LNCAP (cell line): ENCODE measurements at regions not wholly inside any gene's neighbourhood (a gene's known extent, or its start where the extent isn't known, plus 50 kb on each side); places are given as distances from the start of the nearest gene placed in this dataset.

Experiments used
- CTCF ChIP-seq: fragments of 450-650 bp; IDR thresholded peaks from 2 replicates; pipeline ENCODE4 v1.5.1; 2017; ENCODE audit warnings: mild to moderate bottlenecking

DNA sequence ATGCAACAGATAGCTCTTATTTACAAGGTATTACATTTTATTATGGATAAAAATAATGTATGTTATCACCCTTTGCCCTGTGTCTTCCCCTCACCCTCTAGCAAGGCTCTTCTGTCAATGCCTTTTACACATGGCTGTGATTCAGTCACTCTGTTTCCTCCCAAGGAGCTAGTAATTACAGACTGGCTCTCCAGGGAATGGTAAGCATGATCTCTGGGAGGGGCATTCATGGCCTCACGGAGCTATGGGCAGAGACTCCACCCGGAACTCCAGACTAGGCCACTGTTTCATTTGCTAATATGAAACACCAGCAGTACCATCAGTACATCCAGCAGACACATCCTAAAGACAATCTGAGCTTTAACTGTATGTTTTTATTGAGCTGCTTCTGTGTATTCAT lies 410.9 kb upstream of the CYRIA start:
- no peak for TF ChIP-seq CTCF

GRCh38 chr2:17070711-17071110 lies 405.1 kb upstream of the CYRIA start:
- TF ChIP-seq CTCF: no peak

DNA sequence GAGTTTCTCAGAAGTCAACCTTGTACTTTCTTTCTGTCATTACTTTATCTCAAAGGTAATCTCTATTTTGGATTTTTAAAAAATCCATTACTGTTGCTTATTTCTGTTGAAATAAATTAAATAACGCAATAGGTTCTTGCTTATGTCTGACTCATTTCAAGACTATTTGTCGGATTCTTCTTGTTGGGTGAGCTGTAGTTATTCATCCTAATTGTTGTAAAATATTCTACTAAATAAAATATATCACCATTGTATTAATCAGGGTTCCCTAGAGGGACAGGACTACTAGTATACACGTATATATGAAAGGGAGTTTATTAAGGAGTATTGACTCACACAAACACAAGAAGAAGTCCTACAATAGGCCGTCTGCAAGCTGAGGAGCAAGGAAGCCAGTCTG lies 403.9 kb upstream of the CYRIA start:
- TF ChIP-seq CTCF: no peak

- TF ChIP-seq CTCF: no peak
Observed at GRCh38 chr2:17068021-17068420, 402.4 kb upstream of the CYRIA start.

DNA sequence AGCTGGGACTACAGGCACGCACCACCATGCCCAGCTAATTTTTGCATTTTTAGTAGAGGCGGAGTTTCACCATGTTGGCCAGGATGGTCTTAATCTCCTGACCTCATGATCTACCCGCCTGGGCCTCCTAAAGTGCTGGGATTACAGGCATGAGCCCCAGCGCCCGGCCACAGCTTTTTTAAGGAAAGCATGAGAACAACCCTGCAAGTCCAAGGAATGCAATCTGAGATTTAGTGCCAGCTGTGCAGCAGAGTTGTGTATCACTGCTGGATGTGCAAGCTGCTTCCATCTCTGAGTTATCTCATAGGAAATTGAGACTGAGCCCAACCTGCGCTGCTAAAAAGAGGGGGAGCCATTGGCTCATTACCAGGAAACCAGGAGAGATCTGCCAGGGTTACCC lies 399.9 kb upstream of the CYRIA start:
- TF ChIP-seq CTCF: no peak

DNA sequence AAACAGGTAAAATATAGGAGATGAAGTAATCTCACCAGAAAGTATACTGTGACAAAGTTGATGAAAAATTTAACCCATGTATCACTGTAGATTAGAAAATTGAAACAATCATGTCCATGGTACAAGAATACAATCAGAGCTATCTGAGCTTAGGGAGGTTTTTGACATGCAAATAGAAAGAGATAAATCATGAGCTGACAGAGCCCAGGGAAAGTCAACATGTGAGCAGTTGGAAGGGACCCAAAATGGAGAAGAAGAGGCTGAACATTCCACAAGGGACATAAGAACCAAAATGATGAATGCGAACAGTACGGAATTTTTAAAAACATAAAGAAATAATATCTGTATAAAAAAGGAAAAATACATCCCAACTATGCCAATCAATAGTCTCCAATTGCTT lies 395.4 kb upstream of the CYRIA start:
- no peak for TF ChIP-seq CTCF

GRCh38 chr2:17059458-17059857 lies 393.8 kb upstream of the CYRIA start:
- TF ChIP-seq CTCF: no peak

DNA sequence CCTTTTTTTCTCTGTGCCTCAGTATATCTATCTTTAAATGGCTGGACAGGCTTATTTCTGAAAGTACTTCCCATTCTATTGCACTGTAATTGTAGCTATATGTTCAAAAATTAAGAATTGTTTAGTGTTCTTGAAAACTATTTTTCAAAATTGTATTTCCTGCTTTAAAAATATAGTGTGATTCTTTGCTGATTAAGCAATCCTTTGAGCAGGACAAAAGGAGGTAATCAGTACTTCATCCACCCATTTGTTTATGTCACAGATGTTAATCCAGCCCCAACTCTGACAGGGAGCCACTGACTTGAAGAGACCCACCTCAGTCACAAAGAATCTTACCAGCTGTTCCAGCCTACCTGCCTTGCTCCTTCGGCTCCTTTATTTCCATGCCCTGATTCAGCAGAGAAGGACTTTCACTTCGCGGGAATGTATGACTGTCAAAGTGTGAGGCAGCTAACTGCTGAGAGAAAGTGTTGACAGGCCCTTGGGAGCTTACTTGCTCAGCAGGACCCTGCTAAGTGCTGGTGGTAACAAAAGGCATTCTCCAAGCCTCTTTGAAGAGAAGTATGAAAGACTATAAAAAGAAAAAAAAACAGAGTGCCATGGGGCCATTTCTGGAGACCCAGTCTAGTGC lies 393.3 kb upstream of the CYRIA start:
- TF ChIP-seq CTCF: no peak
